ENCODE measurements at regions not wholly inside any gene's neighbourhood (a gene's known extent, or its start where the extent isn't known, plus 50 kb on each side); places are given as distances from the start of the nearest gene placed in this dataset.

GRCh38 chr2:156647377-156648010 lies 211.3 kb downstream of the GPD2 start:
- no peak for DNase-seq (ENCODE audit: low read depth in 4 of 4, low spot score in 3 of 4)

- DNase-seq (ENCODE audit: low read depth in 4 of 4, low spot score in 3 of 4) = no peak
Observed at GRCh38 chr2:156648522-156648921, 212.3 kb downstream of the GPD2 start.

- no peak for DNase-seq (ENCODE audit: low read depth in 4 of 4, low spot score in 3 of 4)
Observed at GRCh38 chr2:156649596-156649995, 213.4 kb downstream of the GPD2 start.

GRCh38 chr2:156652691-156653090 lies 216.5 kb downstream of the GPD2 start:
- DNase-seq (ENCODE audit: low read depth in 4 of 4, low spot score in 3 of 4) = no peak

DNA sequence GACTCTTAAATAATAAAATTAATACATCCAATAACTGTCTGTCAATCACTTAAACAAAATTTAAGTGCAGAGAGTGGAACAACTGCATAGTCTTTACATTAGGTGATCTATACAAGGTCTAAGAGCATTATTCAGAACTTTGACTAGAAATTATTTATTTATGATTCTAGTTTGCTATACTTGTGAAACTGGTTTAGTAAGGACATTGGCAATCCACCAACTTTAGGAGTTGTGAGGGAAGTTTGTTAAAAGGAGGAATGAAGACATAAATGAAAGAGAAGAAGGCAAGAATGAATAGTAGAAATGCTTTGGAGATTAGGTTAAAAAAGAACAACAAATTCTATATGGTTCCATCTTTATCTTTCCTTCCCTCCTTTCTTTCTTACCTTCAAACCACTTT lies 217.5 kb downstream of the GPD2 start:
- no peak for DNase-seq (ENCODE audit: low read depth in 4 of 4, low spot score in 3 of 4)

DNA sequence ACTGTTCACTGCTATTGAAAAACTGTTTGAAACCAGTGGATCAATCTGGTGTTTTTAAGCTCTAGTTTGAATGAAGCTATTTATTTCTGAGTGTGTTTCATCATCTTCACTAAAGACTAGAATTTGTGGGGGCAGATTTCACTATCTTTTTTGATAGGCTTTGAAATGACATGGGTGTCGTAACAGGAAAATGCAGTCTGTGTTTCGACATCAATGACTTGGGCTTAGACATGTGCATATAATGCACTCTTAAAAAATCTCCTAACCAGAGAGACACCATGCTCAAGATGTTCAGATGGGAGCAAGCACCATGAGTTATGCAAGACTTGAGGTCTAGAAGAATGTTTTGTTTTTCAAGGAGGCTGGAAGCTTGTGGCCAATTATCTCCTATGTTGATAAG lies 221.6 kb downstream of the GPD2 start:
- DNase-seq (ENCODE audit: low read depth in 4 of 4, low spot score in 3 of 4) = no peak

DNA sequence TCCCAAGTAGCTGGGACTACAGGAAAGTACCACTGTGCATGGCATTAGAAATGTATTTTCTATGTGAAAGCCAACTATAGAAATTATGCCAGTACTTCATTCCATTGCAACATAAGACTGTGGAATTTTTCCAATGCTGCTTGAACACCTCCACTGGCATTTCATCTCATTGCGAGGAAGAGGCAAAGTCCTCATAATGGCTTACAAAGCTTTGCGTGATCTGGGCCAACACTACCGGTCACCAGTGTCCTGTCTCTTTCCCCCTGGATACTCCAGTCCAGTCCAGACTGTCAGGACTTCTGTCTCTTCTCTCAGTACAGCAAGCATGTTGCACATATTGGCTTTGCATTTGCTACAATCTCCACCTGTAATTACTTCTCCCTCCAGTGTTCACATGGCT lies 223.5 kb downstream of the GPD2 start:
- no peak for DNase-seq (ENCODE audit: low read depth in 4 of 4, low spot score in 3 of 4)

GRCh38 chr2:156663757-156664409 lies 227.7 kb downstream of the GPD2 start:
- no peak for DNase-seq (ENCODE audit: low read depth in 4 of 4, low spot score in 3 of 4)

DNA sequence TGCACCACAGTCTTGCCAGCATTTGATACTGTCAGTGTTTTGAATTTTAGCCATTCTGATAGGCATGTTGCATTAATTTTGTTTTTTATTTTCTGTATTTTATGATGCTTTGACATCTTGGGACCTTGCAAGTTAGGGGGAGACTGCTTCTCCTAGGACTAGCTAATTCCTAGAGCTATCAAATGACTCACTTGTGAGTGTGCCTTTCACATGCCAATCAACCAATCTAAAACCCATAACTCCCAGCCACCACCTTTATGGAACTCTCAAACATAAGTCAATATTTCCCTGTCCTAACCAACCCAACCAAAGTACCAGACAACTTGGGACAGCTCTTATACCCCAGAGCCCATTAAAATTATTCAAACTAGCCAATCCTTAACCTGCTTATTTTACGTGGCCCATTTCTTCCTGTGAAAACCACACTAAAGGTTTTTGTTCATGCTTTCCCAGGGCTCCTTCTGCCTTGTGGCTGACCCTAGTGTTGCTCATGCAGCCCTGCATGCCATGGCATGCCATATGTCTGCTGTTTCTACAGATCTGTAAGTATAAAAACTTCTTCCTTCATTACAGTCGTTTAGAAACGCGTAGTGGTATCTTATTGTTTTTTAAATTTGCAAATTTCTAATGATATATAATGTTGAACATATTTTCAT lies 230.1 kb downstream of the GPD2 start:
- DNase-seq (ENCODE audit: low read depth in 4 of 4, low spot score in 3 of 4) = no peak

DNA sequence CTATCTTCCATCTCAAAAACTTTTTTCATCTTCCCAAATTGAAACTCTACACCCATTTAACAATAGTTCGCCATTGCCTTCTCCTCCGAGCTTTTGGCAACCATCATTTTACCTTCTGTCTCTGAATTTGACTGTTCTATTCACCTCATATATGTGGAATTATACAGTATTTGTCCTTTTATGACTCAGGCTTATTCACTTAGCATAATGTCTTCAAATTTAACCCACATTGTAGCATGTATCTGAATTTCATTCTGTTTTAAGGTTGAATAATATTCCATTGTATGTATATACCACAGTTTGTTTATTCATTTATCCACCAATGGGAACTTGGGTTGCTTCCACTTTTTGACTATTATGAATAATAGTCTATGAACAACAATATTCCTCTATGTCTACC lies 233.9 kb downstream of the GPD2 start:
- no peak for DNase-seq (ENCODE audit: low read depth in 4 of 4, low spot score in 3 of 4)

GRCh38 chr2:156671706-156672361 lies 235.7 kb downstream of the GPD2 start:
- DNase-seq (ENCODE audit: low read depth in 4 of 4, low spot score in 3 of 4) = no peak

DNA sequence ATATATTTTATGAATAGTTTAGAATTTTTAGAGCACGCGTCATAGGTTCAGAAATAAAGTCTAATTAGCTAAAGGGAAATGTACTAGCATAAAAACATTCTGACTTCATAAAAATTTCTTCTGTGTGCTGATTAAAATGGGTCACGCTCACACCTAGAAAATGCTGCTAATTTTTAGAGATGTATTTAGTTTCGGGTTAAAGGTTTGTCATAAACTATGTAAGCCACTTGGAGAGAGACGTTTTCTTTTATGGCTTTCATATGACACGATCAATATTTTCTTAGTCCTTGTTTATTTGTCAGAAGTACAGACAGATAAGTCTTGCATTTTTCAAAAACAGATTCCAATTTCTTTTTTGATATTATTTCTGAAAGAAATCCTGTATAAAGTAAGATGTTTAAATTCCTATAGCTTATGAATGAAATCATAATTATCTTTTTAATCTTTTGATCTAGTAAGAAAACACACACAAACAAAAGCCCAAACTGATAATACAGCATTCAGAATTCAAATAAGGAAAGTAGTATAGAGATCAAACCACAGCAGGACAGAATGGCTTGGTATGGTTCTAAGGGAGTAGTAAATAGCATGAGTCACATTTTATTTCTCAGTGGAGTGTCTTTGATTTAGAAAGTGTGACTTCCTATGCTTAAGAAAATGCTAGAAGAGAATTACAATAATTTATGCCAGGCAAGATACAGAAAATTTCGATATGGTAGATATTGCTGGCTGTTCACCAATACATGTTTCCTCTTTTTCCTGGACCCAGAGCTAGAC lies 236.6 kb downstream of the GPD2 start:
- no peak for DNase-seq (ENCODE audit: low read depth in 4 of 4, low spot score in 3 of 4)

DNA sequence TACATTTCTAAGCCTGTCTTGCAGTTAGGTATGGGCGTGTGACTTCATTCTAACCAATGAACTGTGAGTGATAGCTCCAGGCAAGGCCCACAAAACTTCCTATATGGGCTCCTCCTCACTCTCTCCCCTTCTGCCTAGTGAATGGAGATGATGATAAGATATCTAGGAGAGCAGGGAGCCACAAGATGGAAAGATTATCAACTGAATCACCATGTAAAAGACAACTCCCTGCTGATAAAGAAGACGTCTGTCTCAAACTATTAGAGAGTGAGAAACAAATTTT lies 237.1 kb downstream of the GPD2 start:
- DNase-seq (ENCODE audit: low read depth in 4 of 4, low spot score in 3 of 4) = no peak

DNA sequence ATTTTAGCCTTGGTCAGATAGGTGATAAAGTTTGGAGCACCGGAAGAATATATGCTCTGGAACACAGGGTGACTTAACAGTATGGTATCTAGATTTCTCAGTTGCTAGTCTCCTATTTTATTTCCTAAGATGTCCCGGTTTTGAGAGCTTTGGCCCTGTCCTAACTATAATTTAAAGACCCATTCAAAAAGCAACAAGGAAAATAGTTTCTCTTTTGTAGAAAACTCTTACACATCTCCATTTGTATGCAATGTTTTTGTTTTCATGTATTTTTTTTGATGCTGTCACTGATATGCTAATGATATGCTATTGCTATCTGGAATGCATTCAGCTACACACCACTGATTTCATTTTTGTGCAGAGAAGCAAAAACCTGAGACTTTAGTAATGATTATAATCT lies 237.8 kb downstream of the GPD2 start:
- DNase-seq (ENCODE audit: low read depth in 4 of 4, low spot score in 3 of 4) = no peak

GRCh38 chr2:156675896-156676295 lies 239.7 kb downstream of the GPD2 start:
- no peak for DNase-seq (ENCODE audit: low read depth in 4 of 4, low spot score in 3 of 4)

GRCh38 chr2:156679820-156680219 lies 243.6 kb downstream of the GPD2 start:
- no peak for DNase-seq (ENCODE audit: low read depth in 4 of 4, low spot score in 3 of 4)

- no peak for DNase-seq (ENCODE audit: low read depth in 4 of 4, low spot score in 3 of 4)
Observed at GRCh38 chr2:156680266-156680665, 244.1 kb downstream of the GPD2 start.

GRCh38 chr2:156687126-156687525 lies 250.9 kb downstream of the GPD2 start:
- DNase-seq (ENCODE audit: low read depth in 4 of 4, low spot score in 3 of 4) = no peak

GRCh38 chr2:156687715-156688114 lies 251.5 kb downstream of the GPD2 start:
- DNase-seq (ENCODE audit: low read depth in 4 of 4, low spot score in 3 of 4) = no peak

DNA sequence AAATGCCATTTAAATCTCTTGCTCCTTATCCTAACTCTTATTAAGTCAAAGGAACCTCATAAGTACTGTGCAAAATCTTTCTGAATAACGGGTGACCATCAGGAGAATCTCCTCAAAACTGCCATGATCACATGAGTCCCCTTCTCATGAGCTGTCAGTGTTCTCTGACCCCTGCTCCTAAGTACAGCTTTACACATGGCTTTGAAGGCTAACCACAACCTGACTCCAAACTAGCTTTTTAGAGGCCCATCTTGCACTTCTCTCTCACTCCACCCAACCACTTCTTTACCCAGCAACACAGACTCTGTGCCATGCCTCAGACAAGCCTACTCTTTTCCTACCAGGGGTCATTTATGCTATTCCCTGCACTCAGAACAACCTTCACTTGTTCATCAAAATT lies 253.8 kb downstream of the GPD2 start:
- no peak for DNase-seq (ENCODE audit: low read depth in 4 of 4, low spot score in 3 of 4)

- no peak for DNase-seq (ENCODE audit: low read depth in 4 of 4, low spot score in 3 of 4)
Observed at GRCh38 chr2:156691014-156691413, 254.8 kb downstream of the GPD2 start.
